ENCODE measurements at regions not wholly inside any gene's neighbourhood (a gene's known extent, or its start where the extent isn't known, plus 50 kb on each side); places are given as distances from the start of the nearest gene placed in this dataset.

GRCh38 chr11:11157185-11157584, 195.9 kb downstream of the CSNK2A3 start:
- TF ChIP-seq CTCF (IDR thresholded peaks at IDR 0.05), result peak in 9 of 12 donors; percentile 25 to 51 (median 35)
- no peak for TF ChIP-seq POLR2A (IDR thresholded peaks at IDR 0.05)
